Fibroblast of lung (primary cell): ENCODE measurements at regions not wholly inside any gene's neighbourhood (a gene's known extent, or its start where the extent isn't known, plus 50 kb on each side); places are given as distances from the start of the nearest gene placed in this dataset.
"Not testable (repeated sequence)": the region's sequence is repeated elsewhere in the genome, so short reads cannot be mapped to it uniquely, and the experiment has no call there.

Experiments used
- DNase-seq, 2 donors: peaks; one replicate each; pipeline versions ENCODE4 v3.0.0 to v3.0.0-alpha.2; 2010; ENCODE audit warnings: low read depth in 2 of 2
- H2AFZ ChIP-seq: 2 replicates; pipeline ENCODE4 v1.5.1; 2012; ENCODE audit warnings: low read length, control low read depth, inconsistent platforms
- H3K27ac ChIP-seq: 2 replicates; pipeline ENCODE4 v1.5.1; 2011; ENCODE audit warnings: low read length, control low read depth; ENCODE audit not compliant: insufficient read depth
- H3K27me3 ChIP-seq: 2 replicates; pipeline ENCODE4 v1.5.1; 2011; ENCODE audit warnings: mild to moderate bottlenecking, low read length; ENCODE audit not compliant: control insufficient read depth, insufficient read depth
- H3K36me3 ChIP-seq: 2 replicates; pipeline ENCODE4 v1.5.1; 2011; ENCODE audit warnings: low read length; ENCODE audit not compliant: control insufficient read depth, insufficient read depth
- H3K4me1 ChIP-seq: 2 replicates; pipeline ENCODE4 v1.5.1; 2011; ENCODE audit warnings: low read length; ENCODE audit not compliant: control insufficient read depth, insufficient read depth; ENCODE audit errors: extremely low read depth
- H3K4me2 ChIP-seq: 2 replicates; pipeline ENCODE4 v1.5.1; 2011; ENCODE audit warnings: low read length, control low read depth; ENCODE audit not compliant: insufficient read depth; ENCODE audit errors: extremely low read depth
- H3K4me3 ChIP-seq, 4 experiments: fragments of 200-600 bp in 1 of 4; sonication (generic) in 1 of 4; replicated peaks in 1 of 4; 2 replicates each; pipeline ENCODE4 v1.5.1; 2011 to 2016; ENCODE audit warnings: low read length in 4 of 4, low read depth in 3 of 4, mild to moderate bottlenecking in 3 of 4, control low read depth in 2 of 4, inconsistent platforms in 1 of 4, mixed read lengths in 1 of 4; ENCODE audit not compliant: insufficient read depth in 1 of 4; ENCODE audit errors: control extremely low read depth in 1 of 4
- H3K79me2 ChIP-seq: 2 replicates; pipeline ENCODE4 v1.5.1; 2012; ENCODE audit warnings: mild to moderate bottlenecking, low read length, inconsistent platforms; ENCODE audit not compliant: control insufficient read depth, insufficient read depth
- H3K9ac ChIP-seq: 2 replicates; pipeline ENCODE4 v1.5.1; 2011; ENCODE audit warnings: mild to moderate bottlenecking, low read length, control low read depth; ENCODE audit not compliant: insufficient read depth
- H3K9me3 ChIP-seq: 2 replicates; pipeline ENCODE4 v1.5.1; 2012; ENCODE audit warnings: low read depth, low read length; ENCODE audit not compliant: control insufficient read depth, insufficient read depth
- H4K20me1 ChIP-seq: 2 replicates; pipeline ENCODE4 v1.5.1; 2011; ENCODE audit warnings: low read length; ENCODE audit not compliant: control insufficient read depth, insufficient read depth; ENCODE audit errors: extremely low read depth
- CTCF ChIP-seq, 2 donors: IDR thresholded peaks in 1 of 2; conservative IDR thresholded peaks in 1 of 2; 1 replicate in 1 of 2; 2 replicates in 1 of 2; pipeline ENCODE4 v1.5.1; 2011 to 2012; ENCODE audit warnings: low read length in 2 of 2, control low read depth in 1 of 2, inconsistent platforms in 1 of 2, low read depth in 1 of 2, mild to moderate bottlenecking in 1 of 2
- EZH2 ChIP-seq: IDR thresholded peaks from 2 replicates; pipeline ENCODE4 v1.5.1; 2012; ENCODE audit warnings: low read length, control low read depth, mild to moderate bottlenecking; ENCODE audit errors: missing control alignments

- no peak overlapping the region for H3K9ac ChIP-seq
- peaks cover 5% of the 10 kb centered on the region for H3K4me1 ChIP-seq
- H3K4me2 ChIP-seq = no peak overlapping the region
- H3K27ac ChIP-seq = no peak overlapping the region
- H3K4me3 ChIP-seq = no peak overlapping the region
- H3K36me3 ChIP-seq = no peaks in the 10 kb centered on the region
- no peak overlapping the region for H2AFZ ChIP-seq
- no peaks in the 10 kb centered on the region for H3K9me3 ChIP-seq
- DNase-seq = no peak
- no peaks in the 10 kb centered on the region for H4K20me1 ChIP-seq
- H3K79me2 ChIP-seq = no peaks in the 10 kb centered on the region
- TF ChIP-seq CTCF (conservative IDR thresholded peaks at IDR 0.05 in 1 of 2, IDR thresholded peaks at IDR 0.05 in 1 of 2; ENCODE audit: low read depth in 1 of 2, low read length in 2 of 2) (no peak), EZH2 (no peak)
- H3K27me3 ChIP-seq = no peaks in the 10 kb centered on the region
Observed at GRCh38 chr3:21960033-21960432, 209.0 kb upstream of the ZNF385D start.

DNA sequence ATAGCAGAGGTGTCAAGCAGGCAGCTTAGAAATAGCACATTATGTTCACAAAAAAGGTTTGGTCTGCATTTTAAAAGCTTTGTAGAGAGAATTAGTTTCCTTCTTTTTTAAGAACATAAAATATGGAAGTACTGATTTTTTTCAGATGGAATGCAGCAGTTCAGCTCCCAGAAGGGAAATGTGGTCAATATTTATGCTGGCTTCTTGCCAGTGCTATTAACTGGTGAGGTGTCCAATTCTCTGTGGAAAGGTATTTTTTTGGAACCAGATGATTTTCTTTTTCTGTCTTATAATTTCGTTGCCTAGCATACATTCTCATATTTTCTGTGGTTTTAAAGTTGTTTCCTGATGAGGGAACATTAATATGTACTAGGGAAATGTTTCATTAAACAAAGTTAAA is 211.4 kb upstream of the ZNF385D start:
- TF ChIP-seq EZH2 = no peak
- Histone ChIP-seq H2AFZ (no peak overlapping the region), H3K9me3 (no peaks in the 10 kb centered on the region), H3K79me2 (no peaks in the 10 kb centered on the region), H3K4me1 (peaks cover 2% of the 10 kb centered on the region), H3K4me2 (no peak overlapping the region), H3K4me3 (no peak overlapping the region), H3K27me3 (no peaks in the 10 kb centered on the region), H3K9ac (no peak overlapping the region), H4K20me1 (no peaks in the 10 kb centered on the region), H3K27ac (no peak overlapping the region), H3K36me3 (no peaks in the 10 kb centered on the region)
- DNase-seq = peak; percentile 23 to 60

DNA sequence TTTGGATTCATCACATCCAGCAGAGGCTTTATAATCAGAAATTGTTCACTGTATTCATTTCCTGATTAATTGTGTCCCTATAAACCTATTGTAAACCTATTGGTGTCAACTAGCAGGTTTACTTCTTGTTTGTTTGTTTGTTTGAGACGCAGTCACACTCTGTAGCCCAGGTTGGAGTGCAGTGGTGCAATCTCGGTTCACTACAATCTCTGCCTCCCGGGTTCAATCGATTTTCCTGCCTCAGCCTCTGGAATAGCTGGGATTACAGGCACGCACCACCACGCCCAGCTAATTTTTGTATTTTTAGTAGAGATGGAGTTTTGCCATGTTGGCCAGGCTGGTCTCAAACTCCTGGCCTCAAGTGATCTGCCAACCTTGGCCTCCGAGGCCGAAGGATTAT is 215.4 kb upstream of the ZNF385D start:
- H3K79me2 ChIP-seq, H3K9ac ChIP-seq, H3K27me3 ChIP-seq, H3K36me3 ChIP-seq, H3K9me3 ChIP-seq, H4K20me1 ChIP-seq, H3K4me1 ChIP-seq, H2AFZ ChIP-seq, H3K27ac ChIP-seq, H3K4me2 ChIP-seq, DNase-seq, H3K4me3 ChIP-seq: not testable (repeated sequence)

DNA sequence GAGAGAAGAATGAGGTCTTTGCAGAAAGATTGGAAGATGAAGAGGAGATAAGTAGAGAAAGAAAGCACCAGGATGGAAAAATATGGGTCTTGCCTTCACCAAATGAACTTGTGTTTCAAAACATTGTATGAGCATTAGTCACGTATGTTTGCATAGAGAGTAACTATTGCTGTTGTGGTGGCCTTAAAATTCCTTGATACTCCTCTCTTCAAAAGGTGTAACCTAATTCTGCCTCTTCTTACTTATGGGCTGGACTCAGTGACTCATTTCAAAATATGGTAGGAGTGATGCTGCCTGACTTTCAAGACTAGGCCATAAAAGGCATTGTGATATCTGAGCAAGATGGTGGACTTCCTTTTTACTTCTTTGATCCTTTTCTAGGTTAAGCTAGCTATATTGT is 228.7 kb upstream of the ZNF385D start:
- Histone ChIP-seq H3K36me3 (no peaks in the 10 kb centered on the region), H3K79me2 (no peaks in the 10 kb centered on the region), H3K9me3 (no peaks in the 10 kb centered on the region), H2AFZ (no peak overlapping the region), H3K27me3 (no peaks in the 10 kb centered on the region), H3K4me3 (no peak overlapping the region), H4K20me1 (no peaks in the 10 kb centered on the region), H3K27ac (no peak overlapping the region), H3K4me2 (no peak overlapping the region), H3K4me1 (no peaks in the 10 kb centered on the region), H3K9ac (no peak overlapping the region)
- TF ChIP-seq CTCF (conservative IDR thresholded peaks at IDR 0.05 in 1 of 2, IDR thresholded peaks at IDR 0.05 in 1 of 2; ENCODE audit: low read depth in 1 of 2, low read length in 2 of 2) (no peak), EZH2 (no peak)
- peak; percentile 19 to 79 for DNase-seq
